GM19035 (cell line): ENCODE measurements at regions not wholly inside any gene's neighbourhood (a gene's known extent, or its start where the extent isn't known, plus 50 kb on each side); places are given as distances from the start of the nearest gene placed in this dataset.

ENCODE experiments used
- ATAC-seq: cut with Tn5 transposase; IDR thresholded peaks from one replicate; pipeline ENCODE4 v1.9.1; 2021; ENCODE audit not compliant: unreplicated experiment

- ATAC-seq: no peak
These were observed 1490.5 kb downstream of the STIM2 start for GRCh38 chr4:28351102-28351501.

- no peak for ATAC-seq
These were observed 1491.2 kb downstream of the STIM2 start for GRCh38 chr4:28351826-28352225.

- no peak for ATAC-seq
These were observed 1494.4 kb downstream of the STIM2 start for GRCh38 chr4:28354880-28355656.

GRCh38 chr4:28357990-28358389, 1497.3 kb downstream of the STIM2 start:
- no peak for ATAC-seq

GRCh38 chr4:28358606-28359005, 1498.0 kb downstream of the STIM2 start:
- ATAC-seq: no peak

GRCh38 chr4:28360681-28361080, 1500.0 kb downstream of the STIM2 start:
- no peak for ATAC-seq

GRCh38 chr4:28362169-28362568, 1501.5 kb downstream of the STIM2 start:
- ATAC-seq: no peak

- no peak for ATAC-seq
These were observed 1508.9 kb downstream of the STIM2 start for GRCh38 chr4:28369499-28369898.

GRCh38 chr4:28373191-28373590, 1512.5 kb downstream of the STIM2 start:
- no peak for ATAC-seq

- no peak for ATAC-seq
These were observed 1513.0 kb downstream of the STIM2 start for GRCh38 chr4:28373601-28374000.

- ATAC-seq: no peak
These were observed 1517.6 kb downstream of the STIM2 start for GRCh38 chr4:28378109-28378830.

GRCh38 chr4:28385801-28386200, 1525.2 kb downstream of the STIM2 start:
- ATAC-seq: no peak

GRCh38 chr4:28386776-28387175, 1526.1 kb downstream of the STIM2 start:
- ATAC-seq: no peak

GRCh38 chr4:28388471-28388870, 1527.8 kb downstream of the STIM2 start:
- no peak for ATAC-seq

GRCh38 chr4:28391877-28392276, 1531.2 kb downstream of the STIM2 start:
- ATAC-seq: no peak

- ATAC-seq: no peak
These were observed 1542.1 kb downstream of the STIM2 start for GRCh38 chr4:28402751-28403150.

- no peak for ATAC-seq
These were observed 1560.6 kb downstream of the STIM2 start for GRCh38 chr4:28421221-28421620.

GRCh38 chr4:28426251-28426650, 1565.6 kb downstream of the STIM2 start:
- ATAC-seq: no peak

GRCh38 chr4:28427306-28428085, 1566.9 kb downstream of the STIM2 start:
- no peak for ATAC-seq

GRCh38 chr4:28432348-28433025, 1571.8 kb downstream of the STIM2 start:
- no peak for ATAC-seq

- ATAC-seq: no peak
These were observed 1574.7 kb downstream of the STIM2 start for GRCh38 chr4:28435314-28435713.
